Subcutaneous abdominal adipose tissue (tissue), 5 donors: ENCODE measurements at regions not wholly inside any gene's neighbourhood (a gene's known extent, or its start where the extent isn't known, plus 50 kb on each side); places are given as distances from the start of the nearest gene placed in this dataset.
"Not testable (repeated sequence)": the region's sequence is repeated elsewhere in the genome, so short reads cannot be mapped to it uniquely, and the experiment has no call there.

Source experiments
- H3K27ac ChIP-seq: one replicate; pipeline ENCODE4 v1.7.0; 2013; ENCODE audit warnings: low read depth, mild to moderate bottlenecking, inconsistent platforms, low read length, moderate library complexity
- H3K27me3 ChIP-seq, 5 donors: one replicate each; pipeline ENCODE4 v1.7.0; 2013; ENCODE audit warnings: low read length in 5 of 5, inconsistent platforms in 1 of 5; ENCODE audit not compliant: control insufficient read depth in 5 of 5, insufficient read depth in 4 of 5
- H3K36me3 ChIP-seq, 5 donors: one replicate each; pipeline ENCODE4 v1.7.0; 2013; ENCODE audit warnings: low read length in 5 of 5; ENCODE audit not compliant: control insufficient read depth in 5 of 5, insufficient read depth in 5 of 5
- H3K4me1 ChIP-seq, 5 donors: one replicate each; pipeline ENCODE4 v1.7.0; 2013; ENCODE audit warnings: low read length in 5 of 5, mild to moderate bottlenecking in 3 of 5, moderate library complexity in 1 of 5; ENCODE audit not compliant: control insufficient read depth in 5 of 5, insufficient read depth in 5 of 5
- H3K4me3 ChIP-seq, 5 donors: one replicate each; pipeline ENCODE4 v1.7.0; 2013; ENCODE audit warnings: low read length in 5 of 5, low read depth in 1 of 5
- H3K9ac ChIP-seq, 5 donors: one replicate each; pipeline ENCODE4 v1.7.0; 2013; ENCODE audit warnings: low read length in 5 of 5, mild to moderate bottlenecking in 4 of 5, moderate library complexity in 3 of 5
- H3K9me3 ChIP-seq, 5 donors: one replicate each; pipeline ENCODE4 v1.7.0; 2013; ENCODE audit warnings: low read length in 5 of 5; ENCODE audit not compliant: control insufficient read depth in 5 of 5
- donor health status: healthy.
- donor health status: healthy.
- donor health status: healthy.
- donor health status: healthy.
- donor health status: healthy.

- H3K4me1 ChIP-seq, result no peaks in the 10 kb centered on the region
- H3K4me3 ChIP-seq, result no peak overlapping the region
- H3K27ac ChIP-seq, result no peak overlapping the region
- H3K36me3 ChIP-seq, result no peaks in the 10 kb centered on the region
- H3K9ac ChIP-seq, result no peak overlapping the region
- peaks cover 0 to 7% (median 0%) of the 10 kb centered on the region in 5 donors for H3K9me3 ChIP-seq
- H3K27me3 ChIP-seq, result no peaks in the 10 kb centered on the region
Observed at GRCh38 chr9:102521097-102521755, 473.9 kb upstream of the CYLC2 start.

GRCh38 chr9:102519423-102519822 lies 475.7 kb upstream of the CYLC2 start:
- Histone ChIP-seq H3K4me1 (no peaks in the 10 kb centered on the region), H3K4me3 (no peak overlapping the region), H3K9ac (no peak overlapping the region), H3K9me3 (peaks cover 0 to 5% (median 0%) of the 10 kb centered on the region in 5 donors), H3K36me3 (no peaks in the 10 kb centered on the region), H3K27ac (no peak overlapping the region), H3K27me3 (no peaks in the 10 kb centered on the region)

DNA sequence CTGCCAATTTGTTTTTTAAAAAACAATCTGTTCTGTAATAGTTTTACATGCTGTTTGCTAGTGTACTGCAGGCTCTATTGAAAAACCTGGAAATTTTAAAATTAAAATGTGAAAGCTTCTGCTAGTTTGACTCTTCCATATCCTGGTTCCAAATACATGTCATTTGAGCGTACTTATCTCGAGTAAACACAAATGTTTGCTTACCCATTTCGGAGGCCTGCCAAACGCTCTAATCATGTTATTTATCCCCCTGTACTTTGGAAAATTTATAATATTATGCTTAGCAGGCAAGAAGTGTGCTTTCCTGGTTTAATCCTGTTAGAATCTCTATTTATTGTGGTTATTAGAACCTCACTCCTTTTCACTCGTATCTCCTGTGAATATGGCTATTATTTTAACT lies 476.8 kb upstream of the CYLC2 start:
- H3K4me1 ChIP-seq, result no peaks in the 10 kb centered on the region
- no peaks in the 10 kb centered on the region for H3K36me3 ChIP-seq
- H3K27me3 ChIP-seq, result no peaks in the 10 kb centered on the region
- no peaks in the 10 kb centered on the region for H3K9me3 ChIP-seq
- no peak overlapping the region for H3K9ac ChIP-seq
- H3K4me3 ChIP-seq, result no peak overlapping the region
- H3K27ac ChIP-seq, result no peak overlapping the region

- Histone ChIP-seq H3K36me3 (no peaks in the 10 kb centered on the region), H3K4me1 (no peaks in the 10 kb centered on the region), H3K27ac (no peak overlapping the region), H3K9ac (no peak overlapping the region), H3K4me3 (no peak overlapping the region), H3K27me3 (no peaks in the 10 kb centered on the region), H3K9me3 (no peaks in the 10 kb centered on the region)
Observed at GRCh38 chr9:102514541-102514940, 480.6 kb upstream of the CYLC2 start.

GRCh38 chr9:102507044-102507687 lies 488.0 kb upstream of the CYLC2 start:
- H3K9me3 ChIP-seq, result peaks cover 0 to 3% (median 0%) of the 10 kb centered on the region in 5 donors
- no peak overlapping the region for H3K9ac ChIP-seq
- H3K27me3 ChIP-seq, result no peaks in the 10 kb centered on the region
- H3K4me3 ChIP-seq, result no peak overlapping the region
- no peak overlapping the region for H3K27ac ChIP-seq
- no peaks in the 10 kb centered on the region for H3K36me3 ChIP-seq
- no peaks in the 10 kb centered on the region for H3K4me1 ChIP-seq

DNA sequence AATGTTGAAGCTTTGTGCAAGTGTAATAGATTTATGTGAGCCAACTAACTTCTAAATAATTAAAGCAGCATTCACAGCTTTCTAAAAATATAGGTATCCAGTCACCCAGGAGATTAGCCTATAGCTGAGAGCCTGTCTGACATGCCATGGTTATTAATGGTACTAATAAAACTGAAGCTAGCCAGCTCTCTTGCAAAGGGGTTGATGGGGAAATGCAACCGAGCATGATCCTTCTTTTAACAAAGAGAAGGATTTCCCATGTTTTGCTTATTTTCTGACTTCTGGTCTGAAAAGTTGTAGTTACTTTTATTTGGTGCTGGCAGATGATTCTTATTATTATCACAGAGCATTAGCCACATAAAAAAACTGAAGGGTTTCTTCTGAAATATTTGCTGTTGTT lies 488.7 kb upstream of the CYLC2 start:
- H3K27ac ChIP-seq, result no peak overlapping the region
- H3K36me3 ChIP-seq, result no peaks in the 10 kb centered on the region
- H3K4me3 ChIP-seq, result no peak overlapping the region
- no peak overlapping the region for H3K9ac ChIP-seq
- peaks cover 0 to 3% (median 0%) of the 10 kb centered on the region in 5 donors for H3K9me3 ChIP-seq
- H3K4me1 ChIP-seq, result no peaks in the 10 kb centered on the region
- no peaks in the 10 kb centered on the region for H3K27me3 ChIP-seq

DNA sequence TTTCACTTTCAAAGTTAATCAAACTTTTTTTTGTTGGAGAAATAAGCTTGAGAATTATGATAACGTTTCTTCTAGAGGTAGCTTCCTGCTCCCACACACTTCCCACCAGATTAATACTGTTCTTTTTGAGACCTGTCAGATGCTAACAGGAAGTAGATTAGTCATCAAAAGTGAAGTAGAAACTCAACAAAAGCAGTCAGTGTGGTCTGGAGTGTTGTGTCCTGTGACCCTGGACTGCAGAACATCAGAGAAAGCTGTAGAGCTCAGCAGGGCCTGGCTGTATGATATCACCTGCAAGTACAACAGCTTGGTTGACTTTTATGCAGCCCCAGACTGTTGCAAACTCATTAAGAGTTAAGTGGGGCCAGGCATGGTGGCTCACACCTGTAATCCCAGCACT lies 495.7 kb upstream of the CYLC2 start:
- Histone ChIP-seq H3K36me3 (no peaks in the 10 kb centered on the region), H3K9ac (no peak overlapping the region), H3K9me3 (no peaks in the 10 kb centered on the region), H3K27me3 (no peaks in the 10 kb centered on the region), H3K4me3 (no peak overlapping the region), H3K27ac (no peak overlapping the region), H3K4me1 (no peaks in the 10 kb centered on the region)

- no peak overlapping the region for H3K9ac ChIP-seq
- no peaks in the 10 kb centered on the region for H3K36me3 ChIP-seq
- no peaks in the 10 kb centered on the region for H3K9me3 ChIP-seq
- H3K27ac ChIP-seq, result no peak overlapping the region
- no peaks in the 10 kb centered on the region for H3K4me1 ChIP-seq
- H3K27me3 ChIP-seq, result no peaks in the 10 kb centered on the region
- H3K4me3 ChIP-seq, result no peak overlapping the region
Observed at GRCh38 chr9:102497709-102498108, 497.4 kb upstream of the CYLC2 start.

DNA sequence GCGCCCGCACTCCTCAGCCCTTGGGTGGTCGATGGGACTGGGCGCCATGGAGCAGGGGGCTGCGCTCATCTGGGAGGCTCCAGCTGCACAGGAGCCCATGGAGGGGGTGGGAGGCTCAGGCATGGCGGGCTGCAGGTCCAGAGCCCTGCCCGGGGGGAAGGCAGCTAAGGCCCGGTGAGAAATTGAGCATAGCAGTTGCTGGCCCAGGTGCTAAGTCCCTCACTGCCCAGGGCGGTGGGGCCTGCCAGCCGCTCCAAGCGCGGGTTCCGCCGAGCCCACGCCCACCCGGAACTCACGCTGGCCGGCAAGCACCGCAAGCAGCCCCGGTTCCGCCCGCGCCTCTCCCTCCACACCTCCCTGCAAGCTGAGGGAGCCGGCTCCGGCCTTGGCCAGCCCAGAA lies 508.2 kb upstream of the CYLC2 start:
- H3K9ac ChIP-seq, H3K9me3 ChIP-seq, H3K27ac ChIP-seq, H3K4me1 ChIP-seq, H3K36me3 ChIP-seq, H3K4me3 ChIP-seq, H3K27me3 ChIP-seq: not testable (repeated sequence)

- Histone ChIP-seq H3K36me3 (no peaks in the 10 kb centered on the region), H3K9ac (no peak overlapping the region), H3K27me3 (no peaks in the 10 kb centered on the region), H3K4me1 (no peaks in the 10 kb centered on the region), H3K9me3 (no peaks in the 10 kb centered on the region), H3K4me3 (no peak overlapping the region), H3K27ac (no peak overlapping the region)
Observed at GRCh38 chr9:102483651-102484050, 511.5 kb upstream of the CYLC2 start.
